ENCODE measurements at regions not wholly inside any gene's neighbourhood (a gene's known extent, or its start where the extent isn't known, plus 50 kb on each side); places are given as distances from the start of the nearest gene placed in this dataset.

DNA sequence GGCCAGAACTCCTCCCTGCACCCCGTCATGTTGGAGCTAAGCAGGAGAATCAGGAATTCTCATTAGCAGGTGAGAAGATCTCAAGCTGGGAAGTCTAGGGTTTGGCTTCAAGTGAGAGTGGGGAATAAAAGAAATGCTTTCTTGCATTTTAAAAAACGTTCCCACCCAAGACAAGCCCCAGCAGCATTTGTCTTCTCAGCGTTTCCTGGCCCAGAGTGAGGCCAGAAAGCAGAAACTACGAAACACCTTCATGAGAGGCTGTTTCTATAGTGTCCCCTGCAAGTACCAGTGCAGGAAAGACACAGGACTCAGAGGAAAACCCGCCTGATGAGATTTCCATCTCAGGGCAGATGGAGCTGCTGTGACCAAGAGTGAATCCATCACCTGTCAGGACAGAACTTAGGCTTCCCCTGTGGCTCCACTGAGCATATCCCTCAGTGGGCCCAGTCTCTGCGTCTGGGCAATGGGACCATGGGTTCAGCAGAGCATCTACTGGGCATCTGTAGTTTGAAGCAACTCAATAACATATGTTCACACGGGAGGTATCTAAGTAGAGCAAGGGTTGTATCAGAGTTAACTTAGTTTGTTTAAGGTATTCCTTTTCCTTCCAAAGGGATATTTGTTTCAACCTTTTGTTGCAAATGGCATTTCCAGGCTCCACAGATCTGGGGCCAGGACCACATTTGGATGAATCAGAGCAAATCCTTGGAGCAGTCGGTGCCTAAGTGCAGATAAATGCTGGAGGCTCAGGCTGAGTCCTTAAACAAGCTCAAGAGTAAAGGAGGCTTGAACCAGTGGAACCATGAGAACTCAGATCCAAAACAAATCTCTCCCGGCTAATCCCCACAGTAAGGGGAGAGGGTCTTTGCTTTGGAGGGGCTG is 548.3 kb downstream of the MIAT start:
- DNase-seq (ENCODE audit: low read depth) = no peak

DNA sequence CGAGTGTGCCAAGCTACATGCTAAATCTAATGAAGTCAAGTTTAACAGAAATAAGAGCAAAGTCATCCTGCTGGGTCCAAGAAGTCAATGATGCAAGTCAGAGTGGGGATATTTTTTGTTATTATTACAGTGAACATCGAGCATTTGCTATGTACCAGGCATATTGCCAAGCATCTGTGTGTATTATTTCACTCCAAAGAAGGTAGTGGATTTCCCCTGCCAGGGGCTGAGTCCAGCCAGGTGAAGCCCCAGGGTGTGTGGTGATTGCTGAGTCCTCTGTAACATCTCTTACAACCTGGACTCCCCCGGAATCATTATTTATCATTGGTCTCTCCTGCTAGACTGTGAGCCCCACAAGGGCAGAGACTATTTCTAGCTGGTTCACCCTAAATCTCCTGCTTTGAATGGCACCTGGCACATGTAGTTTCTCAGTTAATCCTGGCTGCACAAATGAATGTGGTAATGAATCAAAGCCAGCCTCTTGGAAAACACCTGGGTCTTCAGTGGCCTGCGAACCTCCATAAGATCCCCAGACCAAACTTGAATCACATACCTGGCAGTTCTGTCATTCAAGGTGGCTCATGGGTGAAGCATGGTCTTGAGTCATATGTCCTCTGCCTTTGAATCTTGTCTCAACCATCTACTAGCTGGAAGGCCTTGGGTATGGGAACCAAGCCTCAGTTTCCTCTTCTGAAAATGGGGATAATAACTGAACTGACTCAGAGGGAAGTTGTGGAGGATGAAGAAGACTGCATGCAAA is 549.2 kb downstream of the MIAT start:
- DNase-seq (ENCODE audit: low read depth) = no peak

- DNase-seq (ENCODE audit: low read depth) = no peak
Observed at GRCh38 chr22:27207266-27207665, 549.9 kb downstream of the MIAT start.

GRCh38 chr22:27207907-27208306 is 550.5 kb downstream of the MIAT start:
- DNase-seq (ENCODE audit: low read depth) = no peak

- no peak for DNase-seq (ENCODE audit: low read depth)
Observed at GRCh38 chr22:27210111-27210730, 552.8 kb downstream of the MIAT start.

- DNase-seq (ENCODE audit: low read depth) = no peak
Observed at GRCh38 chr22:27212102-27212501, 554.7 kb downstream of the MIAT start.

DNA sequence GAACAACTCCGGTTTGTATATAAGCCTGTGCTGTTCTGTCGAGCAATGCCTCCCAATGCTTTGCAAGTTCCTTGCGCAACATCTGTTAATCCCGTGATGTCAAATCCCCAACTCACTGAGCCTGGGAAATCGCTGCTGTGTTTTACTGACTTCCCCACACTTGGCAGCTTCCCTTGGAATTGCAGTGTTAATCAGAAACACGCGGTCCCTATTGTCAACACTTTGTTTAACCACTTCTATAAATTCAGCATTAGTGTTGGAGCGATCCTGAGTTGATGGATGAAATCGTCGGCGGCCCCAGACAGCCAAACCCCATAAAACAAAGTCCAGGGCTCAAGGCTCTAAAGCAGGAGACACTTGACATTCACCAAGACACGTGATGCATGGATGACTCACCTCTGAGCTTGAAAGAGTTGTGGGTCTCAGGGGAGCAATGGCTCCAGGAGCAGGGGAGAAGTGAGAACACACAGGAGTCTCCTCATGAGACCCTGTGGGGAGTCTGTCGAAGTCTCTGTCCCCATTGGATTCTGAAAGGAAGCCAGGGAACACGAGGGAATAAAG is 555.3 kb downstream of the MIAT start:
- no peak for DNase-seq (ENCODE audit: low read depth)

GRCh38 chr22:27213294-27213693 is 555.9 kb downstream of the MIAT start:
- DNase-seq (ENCODE audit: low read depth) = no peak

- DNase-seq (ENCODE audit: low read depth) = no peak
Observed at GRCh38 chr22:27213766-27214581, 556.6 kb downstream of the MIAT start.

DNA sequence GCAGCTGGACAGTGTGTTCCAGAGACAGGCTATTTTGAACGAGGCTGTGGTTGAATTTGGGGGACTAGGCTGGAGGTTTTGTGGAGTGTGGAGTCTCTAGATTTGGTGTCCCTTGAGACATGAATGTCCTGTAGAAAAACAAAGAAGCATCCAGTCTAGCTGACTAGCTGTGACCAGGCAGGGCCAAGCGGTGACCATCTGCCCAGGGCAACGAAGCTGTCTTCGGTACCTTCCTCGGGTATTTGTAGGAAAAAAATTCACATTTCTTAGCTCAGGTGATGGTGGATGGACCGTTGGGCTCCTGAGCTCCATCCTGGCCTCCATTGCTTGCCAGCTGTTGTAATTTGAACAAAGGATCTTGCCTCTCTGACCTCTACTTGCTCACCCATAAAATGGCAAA is 557.3 kb downstream of the MIAT start:
- no peak for DNase-seq (ENCODE audit: low read depth)

DNA sequence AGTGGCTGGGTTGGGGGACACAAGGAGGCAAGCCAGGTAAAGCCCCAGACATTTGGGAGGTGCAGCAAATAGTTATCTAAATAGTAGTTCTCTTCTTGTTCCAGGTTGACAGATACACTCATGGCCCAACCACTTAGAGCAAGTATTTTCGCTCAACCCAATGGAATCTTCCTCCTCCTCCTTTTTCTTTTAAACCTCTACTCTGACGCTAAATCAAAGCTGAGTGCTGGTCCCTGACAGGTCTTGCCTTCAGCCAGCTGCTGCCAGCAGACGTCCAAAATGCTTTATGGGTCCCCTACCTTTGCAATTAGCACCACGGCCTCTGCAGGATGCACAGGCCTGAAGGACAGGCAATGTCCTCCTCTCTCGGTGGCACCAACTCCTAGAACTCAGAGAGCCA is 558.5 kb downstream of the MIAT start:
- no peak for DNase-seq (ENCODE audit: low read depth)

- no peak for DNase-seq (ENCODE audit: low read depth)
Observed at GRCh38 chr22:27216444-27216843, 559.1 kb downstream of the MIAT start.

DNA sequence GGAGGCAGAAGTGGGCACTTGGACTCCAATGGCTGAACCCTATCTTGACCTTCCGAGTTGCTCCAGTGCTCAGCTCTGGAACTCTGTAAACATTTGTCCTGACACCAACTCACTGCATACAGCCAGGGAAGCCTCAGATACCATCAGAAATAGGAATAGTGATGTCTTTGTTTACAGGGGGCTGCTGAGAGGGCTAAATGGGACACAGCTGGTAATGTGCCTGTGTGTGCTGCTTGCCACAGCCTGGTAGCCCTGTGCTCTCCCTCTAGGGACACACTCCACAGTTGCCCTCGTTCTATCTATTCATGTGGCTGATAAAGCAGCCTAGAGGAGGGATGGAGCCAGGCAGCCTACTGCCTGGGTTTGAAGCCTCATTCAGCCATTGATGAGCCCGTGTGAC is 559.8 kb downstream of the MIAT start:
- no peak for DNase-seq (ENCODE audit: low read depth)

- DNase-seq (ENCODE audit: low read depth) = no peak
Observed at GRCh38 chr22:27218012-27218920, 560.9 kb downstream of the MIAT start.

GRCh38 chr22:27219036-27219435 is 561.6 kb downstream of the MIAT start:
- no peak for DNase-seq (ENCODE audit: low read depth)

DNA sequence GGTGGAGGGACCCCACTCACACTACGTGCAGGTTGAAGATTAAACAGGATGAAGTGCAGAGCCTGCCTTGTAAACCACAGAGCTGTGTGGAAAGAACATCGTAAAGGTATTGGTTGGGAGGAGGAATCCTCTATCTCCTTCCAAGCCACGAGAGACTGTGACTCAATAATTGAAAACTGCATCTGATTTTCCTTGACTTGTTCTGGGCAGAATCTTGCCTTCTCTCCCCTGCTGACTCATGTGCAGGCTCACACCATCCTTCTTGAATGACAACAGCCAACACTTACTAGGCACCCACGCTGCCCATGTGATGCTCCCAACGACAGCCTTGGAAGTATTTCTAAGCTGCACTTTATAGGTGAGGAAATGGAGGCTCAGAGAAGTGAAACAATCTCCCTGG is 563.0 kb downstream of the MIAT start:
- DNase-seq (ENCODE audit: low read depth) = no peak

GRCh38 chr22:27222178-27222577 is 564.8 kb downstream of the MIAT start:
- no peak for DNase-seq (ENCODE audit: low read depth)

- DNase-seq (ENCODE audit: low read depth) = no peak
Observed at GRCh38 chr22:27223317-27224177, 566.2 kb downstream of the MIAT start.

- DNase-seq (ENCODE audit: low read depth) = no peak
Observed at GRCh38 chr22:27224485-27225374, 567.3 kb downstream of the MIAT start.

Measured in activated T-cell treated with anti-CD3 and anti-CD28 coated beads for 24 hours (primary cell).